ENCODE measurements at regions not wholly inside any gene's neighbourhood (a gene's known extent, or its start where the extent isn't known, plus 50 kb on each side); places are given as distances from the start of the nearest gene placed in this dataset.
A peak's percentile ranks its signal among the peaks of the same experiment; 100 is the strongest.

- Histone ChIP-seq H3K27me3 (no peaks in the 10 kb centered on the region), H3K9me3 (ENCODE audit: low read depth) (no peaks in the 10 kb centered on the region), H3K36me3 (no peaks in the 10 kb centered on the region), H3K4me1 (ENCODE audit: low read depth) (peaks cover 12% of the 10 kb centered on the region), H3K4me3 (no peak overlapping the region), H3K27ac (no peak overlapping the region)
- no peak for DNase-seq (ENCODE audit: low read depth in 1 of 2, low spot score in 1 of 2)
- TF ChIP-seq CTCF (IDR thresholded peaks at IDR 0.05; ENCODE audit: low read depth, low read length): no peak
Observed at GRCh38 chr2:145931781-145932395, 1412.0 kb upstream of the ZEB2 start.

- H3K4me1 ChIP-seq (ENCODE audit: low read depth): peaks cover 9% of the 10 kb centered on the region
- H3K36me3 ChIP-seq: no peaks in the 10 kb centered on the region
- no peak for TF ChIP-seq CTCF (IDR thresholded peaks at IDR 0.05; ENCODE audit: low read depth, low read length)
- no peak for DNase-seq (ENCODE audit: low read depth in 1 of 2, low spot score in 1 of 2)
- no peak overlapping the region for H3K27ac ChIP-seq
- no peaks in the 10 kb centered on the region for H3K9me3 ChIP-seq (ENCODE audit: low read depth)
- no peaks in the 10 kb centered on the region for H3K27me3 ChIP-seq
- H3K4me3 ChIP-seq: no peak overlapping the region
Observed at GRCh38 chr2:145930318-145930717, 1410.4 kb upstream of the ZEB2 start.

GRCh38 chr2:145927131-145927950, 1407.4 kb upstream of the ZEB2 start:
- H3K27ac ChIP-seq: no peak overlapping the region
- peaks cover 5% of the 10 kb centered on the region for H3K4me1 ChIP-seq (ENCODE audit: low read depth)
- TF ChIP-seq CTCF (IDR thresholded peaks at IDR 0.05; ENCODE audit: low read depth, low read length): peak; percentile 4

GRCh38 chr2:145925591-145925990, 1405.7 kb upstream of the ZEB2 start:
- Histone ChIP-seq H3K9me3 (ENCODE audit: low read depth) (no peaks in the 10 kb centered on the region), H3K4me3 (no peak overlapping the region), H3K27me3 (no peaks in the 10 kb centered on the region), H3K27ac (no peak overlapping the region), H3K36me3 (no peaks in the 10 kb centered on the region), H3K4me1 (ENCODE audit: low read depth) (no peaks in the 10 kb centered on the region)
- TF ChIP-seq CTCF (IDR thresholded peaks at IDR 0.05; ENCODE audit: low read depth, low read length): no peak
- DNase-seq (ENCODE audit: low read depth in 1 of 2, low spot score in 1 of 2): no peak

More at GRCh38 chr2:145927131-145927950, 1407.4 kb upstream of the ZEB2 start:
- Histone ChIP-seq H3K27me3 (no peaks in the 10 kb centered on the region), H3K4me3 (no peak overlapping the region), H3K9me3 (ENCODE audit: low read depth) (no peaks in the 10 kb centered on the region), H3K36me3 (no peaks in the 10 kb centered on the region)
- peak in 1 of 2 donors; percentile 39 for DNase-seq (ENCODE audit: low read depth in 1 of 2, low spot score in 1 of 2)

GRCh38 chr2:145919477-145919876, 1399.6 kb upstream of the ZEB2 start:
- Histone ChIP-seq H3K4me1 (ENCODE audit: low read depth) (peaks cover 5% of the 10 kb centered on the region), H3K27me3 (no peaks in the 10 kb centered on the region), H3K4me3 (no peak overlapping the region), H3K36me3 (no peaks in the 10 kb centered on the region), H3K27ac (no peak overlapping the region), H3K9me3 (ENCODE audit: low read depth) (no peaks in the 10 kb centered on the region)
- TF ChIP-seq CTCF (IDR thresholded peaks at IDR 0.05; ENCODE audit: low read depth, low read length): peak; percentile 50
- DNase-seq (ENCODE audit: low read depth in 1 of 2, low spot score in 1 of 2): peak in 1 of 2 donors; percentile 54
